Prostate gland (tissue), 2 donors: ENCODE measurements at regions not wholly inside any gene's neighbourhood (a gene's known extent, or its start where the extent isn't known, plus 50 kb on each side); places are given as distances from the start of the nearest gene placed in this dataset.

Source experiments
- CTCF ChIP-seq, 4 experiments: fragments of 200-600 bp in 2 of 4; fragments of 450-650 bp in 2 of 4; sonication (generic) in 2 of 4; IDR thresholded peaks; 1 replicate in 3 of 4; 2 replicates in 1 of 4; pipeline ENCODE4 v1.5.1; 2016 to 2019; ENCODE audit warnings: antibody characterized with exemption in 4 of 4, mild to moderate bottlenecking in 2 of 4, moderate library complexity in 2 of 4
- POLR2A ChIP-seq: fragments of 450-650 bp; IDR thresholded peaks from one replicate; pipeline ENCODE4 v1.6.1; 2016; ENCODE audit warnings: antibody characterized with exemption, mild to moderate bottlenecking

DNA sequence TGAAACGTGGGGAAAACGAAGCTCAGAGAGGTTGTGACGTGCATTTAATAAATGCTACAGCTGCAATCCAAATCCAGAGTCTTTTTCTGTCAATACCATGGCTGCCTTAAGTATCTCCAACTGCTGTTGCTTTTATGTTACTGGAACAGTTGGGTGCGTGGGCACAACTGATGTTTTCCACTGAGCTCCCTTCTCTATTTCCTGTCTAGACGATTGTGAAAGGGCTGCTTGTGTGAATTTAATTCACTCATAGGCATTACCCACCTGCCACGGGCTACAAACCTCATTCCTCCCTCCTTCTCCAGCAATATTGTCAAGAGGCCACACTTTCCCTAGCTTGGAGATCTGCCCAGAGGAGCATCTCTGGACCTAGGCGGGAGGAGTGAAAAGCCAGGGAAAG is 526.0 kb downstream of the MID1IP1 start:
- TF ChIP-seq CTCF (IDR thresholded peaks at IDR 0.05) (no peak), POLR2A (no peak)
